Choroid plexus epithelial cell (primary cell): ENCODE measurements at regions not wholly inside any gene's neighbourhood (a gene's known extent, or its start where the extent isn't known, plus 50 kb on each side); places are given as distances from the start of the nearest gene placed in this dataset.
"Not testable (repeated sequence)": the region's sequence is repeated elsewhere in the genome, so short reads cannot be mapped to it uniquely, and the experiment has no call there.

ENCODE experiments used
- DNase-seq: peaks from one replicate; pipeline ENCODE4 v3.0.0-alpha.2; 2010; ENCODE audit warnings: low read depth
- H3K4me3 ChIP-seq: 2 replicates; pipeline ENCODE4 v1.5.1; 2011; ENCODE audit warnings: low read depth, mild to moderate bottlenecking, control low read depth, low read length, moderate library complexity
- CTCF ChIP-seq: conservative IDR thresholded peaks from 2 replicates; pipeline ENCODE4 v1.5.1; 2011; ENCODE audit warnings: low read depth, mild to moderate bottlenecking, control low read depth, inconsistent platforms, low read length, moderate library complexity

GRCh38 chr4:64774626-64775025 is 365.4 kb upstream of the TECRL start:
- H3K4me3 ChIP-seq: no peak overlapping the region
- DNase-seq: no peak
- no peak for TF ChIP-seq CTCF

- no peak for DNase-seq
- no peak for TF ChIP-seq CTCF
- no peak overlapping the region for H3K4me3 ChIP-seq
Observed at GRCh38 chr4:64771149-64771548, 361.9 kb upstream of the TECRL start.

GRCh38 chr4:64767547-64767946 is 358.3 kb upstream of the TECRL start:
- no peak overlapping the region for H3K4me3 ChIP-seq
- no peak for DNase-seq
- no peak for TF ChIP-seq CTCF

- DNase-seq: no peak
- TF ChIP-seq CTCF: no peak
- no peak overlapping the region for H3K4me3 ChIP-seq
Observed at GRCh38 chr4:64766565-64766964, 357.3 kb upstream of the TECRL start.

- DNase-seq: peak; percentile 11
- no peak overlapping the region for H3K4me3 ChIP-seq
- TF ChIP-seq CTCF: no peak
Observed at GRCh38 chr4:64756016-64756415, 346.8 kb upstream of the TECRL start.

- no peak for TF ChIP-seq CTCF
- DNase-seq: no peak
- no peak overlapping the region for H3K4me3 ChIP-seq
Observed at GRCh38 chr4:64747919-64748715, 338.9 kb upstream of the TECRL start.

GRCh38 chr4:64738240-64738639 is 329.0 kb upstream of the TECRL start:
- TF ChIP-seq CTCF: no peak
- no peak for DNase-seq

GRCh38 chr4:64737854-64738138 is 328.5 kb upstream of the TECRL start:
- DNase-seq, H3K4me3 ChIP-seq: not testable (repeated sequence)

More at GRCh38 chr4:64738240-64738639, 329.0 kb upstream of the TECRL start:
- H3K4me3 ChIP-seq: no peak overlapping the region
